MM.1S (cell line): ENCODE measurements at regions not wholly inside any gene's neighbourhood (a gene's known extent, or its start where the extent isn't known, plus 50 kb on each side); places are given as distances from the start of the nearest gene placed in this dataset.

Experiments used
- DNase-seq: peaks from one replicate; pipeline ENCODE4 v3.0.0-alpha.2; 2015
- H2AFZ ChIP-seq: fragments of 300-600 bp; sonication (generic); 2 replicates; pipeline ENCODE4 v1.6.0; 2016; ENCODE audit warnings: antibody characterized with exemption, low read length
- H3F3A ChIP-seq: fragments of 300-600 bp; sonication (generic); 2 replicates; pipeline ENCODE4 v1.6.1; 2016; ENCODE audit warnings: mild to moderate bottlenecking, antibody characterized with exemption, low read length, moderate library complexity, mixed read lengths; ENCODE audit not compliant: insufficient read depth
- H3K27ac ChIP-seq: fragments of 300-600 bp; sonication (generic); 2 replicates; pipeline ENCODE4 v1.5.1; 2016; ENCODE audit warnings: mild to moderate bottlenecking, low read length
- H3K27me3 ChIP-seq: fragments of 300-600 bp; sonication (generic); replicated peaks from 2 replicates; pipeline ENCODE4 v1.6.0; 2016; ENCODE audit warnings: low read length; ENCODE audit not compliant: insufficient read depth
- H3K36me3 ChIP-seq: fragments of 300-600 bp; sonication (generic); replicated peaks from 2 replicates; pipeline ENCODE4 v1.6.1; 2016; ENCODE audit warnings: mild to moderate bottlenecking, low read length, mixed read lengths; ENCODE audit not compliant: insufficient read depth
- H3K4me1 ChIP-seq: fragments of 300-600 bp; sonication (generic); 2 replicates; pipeline ENCODE4 v1.6.1; 2016; ENCODE audit warnings: low read length, mixed read lengths
- H3K4me2 ChIP-seq: fragments of 300-600 bp; sonication (generic); 2 replicates; pipeline ENCODE4 v1.6.0; 2016; ENCODE audit warnings: low read depth, low read length
- H3K4me3 ChIP-seq: fragments of 300-600 bp; sonication (generic); 2 replicates; pipeline ENCODE4 v1.5.1; 2016; ENCODE audit warnings: low read length, mixed read lengths
- H3K79me2 ChIP-seq: fragments of 300-600 bp; sonication (generic); 2 replicates; pipeline ENCODE4 v1.6.1; 2016; ENCODE audit warnings: mixed run types, low read length, mixed read lengths
- H3K9ac ChIP-seq: fragments of 300-600 bp; sonication (generic); 2 replicates; pipeline ENCODE4 v1.6.1; 2016; ENCODE audit warnings: low read length, mixed read lengths
- H3K9me2 ChIP-seq: fragments of 300-600 bp; sonication (generic); replicated peaks from 2 replicates; pipeline ENCODE4 v1.6.1; 2016; ENCODE audit warnings: mild to moderate bottlenecking, low read length, mixed read lengths; ENCODE audit not compliant: insufficient read depth
- H3K9me3 ChIP-seq: fragments of 300-600 bp; sonication (generic); replicated peaks from 2 replicates; pipeline ENCODE4 v1.6.1; 2016; ENCODE audit warnings: mild to moderate bottlenecking, low read length, mixed read lengths; ENCODE audit not compliant: insufficient read depth
- H4K20me1 ChIP-seq: fragments of 300-600 bp; sonication (generic); 2 replicates; pipeline ENCODE4 v1.6.1; 2016; ENCODE audit warnings: mild to moderate bottlenecking, low read length, moderate library complexity, mixed read lengths; ENCODE audit not compliant: insufficient read depth
- CTCF ChIP-seq: fragments of 300-600 bp; sonication (generic); IDR thresholded peaks from 2 replicates; pipeline ENCODE4 v1.5.1; 2016; ENCODE audit warnings: antibody characterized with exemption, low read length, mixed read lengths
- EZH2 ChIP-seq: fragments of 300-600 bp; sonication (generic); optimal IDR thresholded peaks from 2 replicates; pipeline ENCODE3; 2017; ENCODE audit warnings: low read depth, mild to moderate bottlenecking, antibody characterized with exemption, low read length, mixed read lengths
- EZH2phosphoT487 ChIP-seq: fragments of 300-600 bp; sonication (generic); IDR thresholded peaks from 2 replicates; pipeline ENCODE4 v1.6.1; 2018; ENCODE audit warnings: antibody characterized with exemption, low read length

GRCh38 chr9:126116351-126117157 lies 210.1 kb upstream of the MVB12B start:
- no peak overlapping the region for H2AFZ ChIP-seq
- peaks cover 37% of the 10 kb centered on the region for H3K27me3 ChIP-seq
- H3K79me2 ChIP-seq, result no peaks in the 10 kb centered on the region
- H3K9me3 ChIP-seq, result no peaks in the 10 kb centered on the region
- no peak for DNase-seq
- H3K4me1 ChIP-seq, result no peaks in the 10 kb centered on the region
- no peak overlapping the region for H3K4me3 ChIP-seq
- H3F3A ChIP-seq, result no peaks in the 10 kb centered on the region
- no peak overlapping the region for H3K9ac ChIP-seq
- no peak overlapping the region for H3K4me2 ChIP-seq
- H4K20me1 ChIP-seq, result no peaks in the 10 kb centered on the region
- TF ChIP-seq CTCF (no peak), EZH2 (no peak), EZH2phosphoT487 (no peak)
- H3K36me3 ChIP-seq, result no peaks in the 10 kb centered on the region
- no peaks in the 10 kb centered on the region for H3K9me2 ChIP-seq
- H3K27ac ChIP-seq, result no peak overlapping the region

GRCh38 chr9:126117158-126117425 lies 209.5 kb upstream of the MVB12B start:
- H3K27me3 ChIP-seq, result peaks cover 37% of the 10 kb centered on the region
- H3K27ac ChIP-seq, result no peak overlapping the region
- no peaks in the 10 kb centered on the region for H3K79me2 ChIP-seq
- no peak overlapping the region for H3K4me2 ChIP-seq
- no peak overlapping the region for H3K4me3 ChIP-seq
- TF ChIP-seq EZH2phosphoT487 (no peak), CTCF (no peak), EZH2 (no peak)
- no peaks in the 10 kb centered on the region for H3K4me1 ChIP-seq
- no peaks in the 10 kb centered on the region for H3K36me3 ChIP-seq
- no peak overlapping the region for H2AFZ ChIP-seq
- H3K9me2 ChIP-seq, result no peaks in the 10 kb centered on the region
- no peaks in the 10 kb centered on the region for H3K9me3 ChIP-seq
- H3F3A ChIP-seq, result no peaks in the 10 kb centered on the region
- H4K20me1 ChIP-seq, result no peaks in the 10 kb centered on the region
- no peak overlapping the region for H3K9ac ChIP-seq
- DNase-seq, result no peak

GRCh38 chr9:126117631-126118030 lies 209.0 kb upstream of the MVB12B start:
- TF ChIP-seq EZH2 (no peak), EZH2phosphoT487 (no peak), CTCF (no peak)
- no peak overlapping the region for H3K4me2 ChIP-seq
- H3K9me2 ChIP-seq, result no peaks in the 10 kb centered on the region
- no peaks in the 10 kb centered on the region for H4K20me1 ChIP-seq
- no peak overlapping the region for H3K27ac ChIP-seq
- no peak for DNase-seq
- no peak overlapping the region for H3K9ac ChIP-seq
- H3K4me3 ChIP-seq, result no peak overlapping the region
- H3K36me3 ChIP-seq, result no peaks in the 10 kb centered on the region
- no peak overlapping the region for H2AFZ ChIP-seq
- H3K79me2 ChIP-seq, result no peaks in the 10 kb centered on the region
- H3F3A ChIP-seq, result no peaks in the 10 kb centered on the region
- H3K9me3 ChIP-seq, result no peaks in the 10 kb centered on the region
- H3K4me1 ChIP-seq, result no peaks in the 10 kb centered on the region
- H3K27me3 ChIP-seq, result peaks cover 36% of the 10 kb centered on the region
